HG03039 (cell line): ENCODE measurements at regions not wholly inside any gene's neighbourhood (a gene's known extent, or its start where the extent isn't known, plus 50 kb on each side); places are given as distances from the start of the nearest gene placed in this dataset.

Source experiments
- ATAC-seq: cut with Tn5 transposase; IDR thresholded peaks from one replicate; pipeline ENCODE4 v1.9.1; 2021; ENCODE audit warnings: mild to moderate bottlenecking, moderate library complexity; ENCODE audit not compliant: unreplicated experiment

DNA sequence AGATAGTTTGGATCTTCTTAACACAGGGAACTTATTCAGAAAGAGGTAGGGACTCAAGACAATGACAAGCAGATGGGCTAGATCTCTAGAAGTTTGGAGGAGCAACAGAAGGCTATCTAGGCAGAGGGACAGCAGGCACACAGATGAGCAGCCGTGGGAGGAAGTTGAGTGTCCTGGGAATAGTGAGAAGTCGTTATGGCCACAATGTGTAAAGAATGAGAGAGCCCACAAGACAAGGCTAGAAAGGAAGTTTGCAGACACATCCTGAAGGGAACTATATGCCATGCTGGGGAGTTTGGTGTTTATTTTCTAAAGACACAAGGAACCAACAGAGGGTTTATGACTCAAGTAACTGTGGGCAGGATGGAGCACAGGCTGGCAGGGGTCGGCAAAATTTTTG lies 160.6 kb downstream of the PALM2AKAP2 start:
- no peak for ATAC-seq

DNA sequence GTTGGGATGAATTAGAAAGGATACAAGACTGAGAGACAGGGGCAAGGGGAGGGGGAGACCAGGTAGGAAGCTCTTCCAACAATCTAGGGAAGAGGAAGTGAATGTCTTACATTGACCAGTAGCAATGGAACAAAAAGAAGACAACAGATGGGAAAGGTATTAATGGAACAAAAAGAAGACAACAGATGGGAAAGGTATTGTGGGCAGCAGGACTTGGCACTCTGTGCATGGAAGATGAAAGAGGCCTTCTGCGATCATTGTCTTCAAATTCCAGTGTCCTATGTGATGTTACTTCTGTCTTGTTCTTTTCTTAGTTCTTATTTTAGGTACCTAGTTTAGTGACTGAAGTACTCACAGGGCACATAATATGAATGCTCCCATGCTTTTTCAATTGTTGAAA lies 161.8 kb downstream of the PALM2AKAP2 start:
- no peak for ATAC-seq

DNA sequence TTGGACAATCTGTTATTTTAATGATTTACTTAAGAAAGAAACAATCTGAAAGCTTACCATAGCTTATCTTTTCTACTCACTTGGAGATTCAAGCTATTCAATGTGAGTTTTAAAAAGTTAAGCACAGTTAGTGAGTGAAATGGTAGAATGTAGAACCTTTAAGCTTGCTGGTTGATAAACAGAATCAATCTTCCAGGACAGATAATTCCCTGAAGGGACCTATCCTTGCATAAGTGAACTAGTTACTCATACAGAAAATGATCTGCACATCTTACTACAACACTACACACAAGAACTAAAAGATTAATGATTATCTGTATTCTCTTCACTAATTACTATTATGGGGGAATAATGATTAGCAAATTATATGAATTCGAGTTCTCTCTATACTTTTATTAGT lies 165.6 kb downstream of the PALM2AKAP2 start:
- ATAC-seq = no peak

DNA sequence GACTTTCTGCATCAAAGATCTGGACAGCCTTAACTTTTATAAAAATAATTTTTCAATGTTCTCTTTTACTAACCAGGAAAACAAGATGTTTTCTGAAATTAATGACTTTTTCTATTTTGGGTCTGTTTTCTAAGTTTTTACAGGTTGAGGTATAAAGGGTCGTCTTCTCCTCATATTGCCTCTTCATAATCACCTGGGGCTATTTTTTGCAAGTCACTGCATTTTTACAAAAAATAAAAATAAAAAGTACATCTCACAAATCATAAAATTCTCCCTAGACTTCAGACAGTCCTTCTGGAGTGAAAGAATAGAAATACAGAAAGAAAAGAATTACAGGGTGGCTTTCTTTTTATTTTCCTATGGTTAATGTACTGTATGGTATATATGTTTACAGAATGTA lies 168.5 kb downstream of the PALM2AKAP2 start:
- no peak for ATAC-seq

DNA sequence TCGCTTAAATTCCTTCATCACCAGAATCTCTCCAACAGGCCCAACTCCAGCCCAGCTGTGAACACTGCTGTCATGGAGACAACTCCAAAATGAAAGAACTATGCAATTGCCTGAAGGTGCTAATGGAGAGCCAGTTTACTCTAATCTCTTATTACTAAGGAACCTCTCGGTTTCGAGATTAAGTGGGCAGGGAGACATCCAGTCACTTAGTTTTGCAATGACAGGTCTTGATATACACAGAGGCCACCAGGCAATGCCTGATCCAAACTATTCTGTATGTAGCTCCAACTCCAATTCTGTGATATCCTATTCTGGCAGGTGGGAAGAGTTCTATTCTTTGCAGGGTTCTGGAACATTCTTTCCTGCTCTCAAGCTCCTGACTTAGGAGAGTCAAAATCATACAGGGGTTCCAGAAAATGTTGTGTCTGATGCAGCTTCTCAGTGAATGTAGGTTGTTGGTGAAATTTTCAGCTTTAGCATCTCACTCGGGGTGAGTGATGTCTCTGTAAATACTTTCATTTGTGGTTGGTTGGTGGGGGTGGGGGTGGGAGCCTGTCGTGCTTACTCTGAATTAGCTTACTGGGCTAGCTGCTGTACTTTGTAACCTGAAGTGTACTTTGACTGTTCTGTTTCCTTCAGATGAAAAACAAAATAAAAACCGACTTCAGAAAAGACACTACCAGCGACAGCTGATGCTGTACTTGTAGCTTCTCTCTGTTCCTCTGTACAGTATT lies 170.9 kb downstream of the PALM2AKAP2 start:
- ATAC-seq = peak; percentile 71

DNA sequence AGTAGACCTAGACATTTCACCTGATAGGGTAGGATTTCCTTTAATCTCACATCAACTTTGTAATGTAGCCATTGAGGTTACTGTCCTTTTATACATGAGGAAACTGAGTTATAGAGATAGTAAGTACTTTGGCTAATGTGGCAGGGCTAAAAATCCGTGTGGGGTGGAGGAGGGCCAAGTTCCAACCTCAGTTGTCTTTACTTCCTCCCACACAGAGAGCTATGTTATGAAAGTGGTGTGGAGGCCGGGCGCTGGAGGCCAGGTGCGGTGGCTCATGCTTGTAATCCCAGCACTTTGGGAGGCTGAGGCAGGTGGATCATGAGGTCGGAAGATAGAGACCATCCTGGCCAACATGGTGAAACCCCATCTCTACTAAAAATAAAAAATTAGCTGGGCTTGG lies 173.3 kb downstream of the PALM2AKAP2 start:
- ATAC-seq = no peak

DNA sequence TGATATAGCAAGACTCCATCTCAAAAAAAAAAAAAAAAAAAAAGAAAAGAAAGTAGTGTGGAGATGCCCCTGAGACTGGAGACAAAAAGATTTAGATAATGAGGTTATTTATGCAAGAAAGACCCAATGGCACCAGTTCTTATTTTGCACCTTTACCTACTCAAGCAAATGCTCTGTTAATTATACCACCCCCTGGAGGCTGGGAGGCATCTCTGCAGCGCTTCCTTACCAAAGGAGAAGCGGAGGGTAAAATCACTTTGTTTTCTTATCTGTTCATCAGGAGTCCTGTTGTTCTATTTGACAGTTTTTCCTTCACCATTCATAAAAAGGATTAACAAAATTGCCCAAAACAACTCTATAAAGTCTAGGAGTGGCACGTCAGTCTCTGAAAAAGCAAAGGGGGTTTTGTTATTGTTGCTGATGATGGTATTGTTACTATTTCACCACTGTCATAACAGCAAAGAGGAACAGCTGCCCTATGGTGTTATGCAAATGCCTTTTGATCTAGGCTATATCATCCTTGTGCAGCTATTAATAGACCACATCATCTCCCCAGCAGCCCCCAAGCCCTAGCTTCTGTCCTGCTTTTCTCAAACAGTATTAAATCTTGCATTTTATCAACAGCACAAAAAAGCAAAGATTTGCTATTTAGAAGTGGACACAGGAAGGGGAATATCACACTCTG lies 174.0 kb downstream of the PALM2AKAP2 start:
- ATAC-seq = no peak

DNA sequence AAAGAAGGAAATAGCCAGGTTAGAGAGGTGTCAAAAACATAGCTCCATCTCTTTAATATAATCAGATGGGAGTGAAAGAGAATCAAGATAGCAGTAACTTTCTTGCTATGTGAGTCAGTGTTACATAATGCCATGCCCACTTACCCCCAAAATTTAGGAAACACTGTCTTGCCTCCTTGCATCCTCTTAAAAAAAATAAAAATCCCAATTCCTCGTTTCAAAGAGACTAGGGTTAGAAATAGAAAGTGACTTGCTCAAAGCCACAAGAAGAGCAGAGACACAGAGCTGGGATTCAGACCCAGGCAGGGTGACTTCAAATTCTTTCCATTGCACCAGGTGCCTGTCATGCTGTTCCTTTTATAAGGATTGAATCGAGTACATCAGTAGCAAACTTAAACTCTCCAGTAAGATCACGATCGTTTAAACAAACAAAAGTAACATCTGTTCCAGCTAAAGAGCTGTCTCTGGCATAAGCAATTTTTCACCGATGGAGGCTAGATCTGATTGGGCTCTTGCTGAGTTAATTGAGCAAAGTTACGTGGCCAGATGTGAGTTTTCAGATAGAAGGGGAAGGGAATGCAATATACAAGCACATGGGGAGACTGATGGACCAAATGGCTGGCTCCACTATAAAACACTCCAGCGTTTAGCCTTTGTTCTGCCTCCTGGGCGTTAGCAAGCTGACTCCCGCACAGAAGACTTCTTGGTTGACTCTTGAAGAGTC lies 176.9 kb downstream of the PALM2AKAP2 start:
- no peak for ATAC-seq

DNA sequence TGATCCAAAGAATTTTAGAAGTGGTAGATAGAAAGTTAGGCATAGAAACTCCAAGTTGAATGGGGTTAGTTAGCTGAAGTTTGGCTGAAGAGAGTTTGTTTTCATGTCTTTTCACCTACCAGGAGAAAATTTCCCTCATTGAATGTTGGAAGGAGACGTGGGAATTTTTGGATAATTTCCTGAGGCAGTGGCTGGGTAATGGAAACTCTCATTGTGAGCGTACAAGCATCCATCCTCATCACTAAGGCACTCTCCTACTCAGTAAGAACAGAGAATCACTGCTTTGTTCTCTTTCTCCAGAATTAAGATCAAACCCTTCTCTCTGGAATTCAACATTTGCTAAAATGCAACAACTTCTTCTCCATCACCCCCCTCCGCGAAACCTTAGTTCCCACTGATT lies 179.7 kb downstream of the PALM2AKAP2 start:
- no peak for ATAC-seq

DNA sequence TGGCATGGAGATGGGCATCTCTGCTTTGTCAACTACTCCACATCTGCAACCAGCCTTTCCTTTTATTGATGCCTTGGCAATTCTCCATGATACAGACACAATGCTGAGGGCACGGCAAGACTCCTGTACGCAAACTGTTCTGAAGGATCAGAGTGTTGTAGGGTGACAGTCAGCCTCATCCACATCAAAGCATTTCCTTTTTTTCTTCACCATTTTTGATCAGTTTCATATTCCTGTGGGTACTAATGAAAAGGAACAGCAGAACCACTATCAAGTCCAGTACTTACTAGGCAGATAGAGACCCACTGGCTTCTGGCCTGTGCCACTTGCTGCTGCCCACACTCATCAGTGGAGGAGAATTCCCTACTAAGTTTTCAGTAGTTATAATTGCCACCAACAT lies 181.6 kb downstream of the PALM2AKAP2 start:
- no peak for ATAC-seq

DNA sequence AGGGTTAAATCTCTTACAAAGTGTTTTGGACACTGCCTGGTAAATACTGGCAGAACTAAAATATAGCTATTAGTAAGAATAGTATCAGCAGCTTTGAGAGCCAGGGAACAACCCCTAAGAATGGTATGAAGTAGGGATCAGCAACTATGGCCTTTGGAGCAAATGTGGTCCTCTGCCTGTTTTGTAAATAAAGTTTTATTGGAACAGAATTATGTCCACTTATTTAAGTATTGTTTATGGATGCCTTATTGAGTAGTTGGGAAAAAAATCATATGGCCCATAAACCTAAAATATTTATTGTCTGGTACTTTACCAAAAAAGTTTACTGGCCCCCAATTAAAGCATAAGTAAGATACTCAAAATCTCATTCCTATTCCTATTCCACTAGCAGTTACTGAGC lies 182.2 kb downstream of the PALM2AKAP2 start:
- no peak for ATAC-seq

DNA sequence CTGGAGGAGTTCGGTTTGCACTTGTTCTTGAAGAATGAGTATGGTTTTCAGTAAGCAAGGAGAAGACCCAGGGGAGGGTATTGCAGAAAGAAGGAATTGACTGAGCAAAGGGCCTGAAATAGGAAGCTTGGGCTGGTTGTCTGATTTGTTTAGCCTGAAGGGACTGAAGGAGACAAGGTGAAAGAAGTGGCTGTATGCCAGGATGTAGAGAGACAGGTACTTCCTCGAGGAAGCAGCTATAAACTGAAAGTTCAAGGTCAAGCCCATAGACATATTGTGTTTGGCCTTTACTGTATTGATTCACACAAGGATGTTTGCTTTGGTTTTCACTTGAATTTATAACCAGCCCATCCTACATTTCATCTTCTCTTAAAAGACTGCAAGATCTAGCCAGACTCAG lies 183.1 kb downstream of the PALM2AKAP2 start:
- no peak for ATAC-seq

DNA sequence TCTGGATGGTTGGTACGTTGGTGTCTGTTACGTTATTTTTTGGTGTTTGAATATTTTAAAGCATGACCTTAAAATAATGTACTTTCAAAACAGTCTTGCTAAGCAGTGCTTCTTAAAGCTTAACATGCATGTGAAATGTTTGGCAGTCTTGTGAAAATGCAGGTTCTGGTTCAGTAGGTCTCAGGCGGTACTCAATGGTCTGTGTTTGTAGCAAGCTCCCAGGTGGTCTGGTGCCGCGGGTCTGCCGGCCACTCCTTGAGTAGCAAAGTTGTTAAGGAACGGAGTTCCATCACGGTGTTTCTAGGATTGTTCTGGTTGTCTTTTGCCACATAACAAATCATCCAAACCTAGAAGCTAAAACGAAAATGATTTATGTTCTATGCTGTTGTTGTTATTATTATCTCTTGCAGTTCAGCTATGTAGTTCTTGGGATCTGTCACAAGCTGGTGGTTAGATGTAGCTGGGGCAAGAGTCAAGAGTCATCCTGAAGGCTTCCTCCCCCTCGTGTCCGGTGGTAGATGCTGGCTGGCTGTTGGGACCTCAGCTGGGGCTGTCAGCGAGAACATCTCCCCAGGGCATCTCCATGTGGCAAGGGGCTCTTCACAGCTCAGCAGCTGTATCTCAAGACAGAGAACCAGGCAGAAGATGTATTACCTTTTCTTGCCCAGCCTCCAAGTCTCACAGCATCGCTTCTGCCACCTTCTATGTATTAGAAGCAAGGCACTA lies 186.8 kb downstream of the PALM2AKAP2 start:
- ATAC-seq = no peak

DNA sequence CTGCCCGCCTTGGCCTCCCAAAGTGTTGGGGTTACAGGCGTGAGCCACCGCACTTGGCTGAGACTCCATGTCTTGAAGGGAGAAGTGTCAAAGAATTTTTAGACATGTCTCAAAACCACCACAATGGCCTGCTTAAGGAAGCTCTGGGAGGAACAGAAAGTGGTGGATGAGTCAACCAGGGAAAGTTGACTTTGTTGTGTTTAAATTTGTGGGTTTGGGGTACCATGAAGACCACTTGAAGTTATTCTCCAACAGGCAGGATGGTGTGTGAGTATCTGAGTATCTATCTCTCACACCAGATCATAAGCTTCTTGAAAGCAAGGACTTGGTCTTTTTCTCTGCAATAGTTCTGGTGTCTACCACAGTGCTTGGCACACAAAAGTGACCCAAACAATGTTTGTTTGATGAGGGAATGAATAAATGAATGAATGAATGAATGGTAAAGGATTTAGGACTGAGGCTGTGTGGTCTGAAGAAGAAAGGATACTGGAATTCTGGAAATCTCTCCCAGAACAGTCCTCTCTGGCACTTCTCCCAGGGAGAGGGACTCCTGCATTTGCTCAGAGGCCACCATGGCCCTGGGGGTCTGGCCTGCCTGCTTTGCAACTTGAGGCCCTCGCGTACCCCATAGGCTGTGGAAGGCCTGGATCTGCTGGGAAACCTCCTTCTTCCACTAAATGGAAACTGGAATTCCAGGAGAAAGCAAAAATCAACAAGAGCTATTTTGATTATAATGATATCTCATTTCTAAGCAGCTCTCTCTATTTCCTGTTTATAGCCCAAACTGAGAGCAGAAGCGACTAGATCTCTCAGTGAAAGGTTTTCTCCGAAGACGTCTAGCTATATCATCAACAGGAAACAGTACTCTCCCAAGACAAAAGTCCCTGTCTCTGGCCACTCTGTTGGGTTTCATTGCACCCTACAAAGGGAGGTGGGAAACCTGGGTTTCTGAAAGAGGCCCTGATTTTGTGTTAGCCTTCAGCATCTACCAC lies 187.9 kb downstream of the PALM2AKAP2 start:
- no peak for ATAC-seq

DNA sequence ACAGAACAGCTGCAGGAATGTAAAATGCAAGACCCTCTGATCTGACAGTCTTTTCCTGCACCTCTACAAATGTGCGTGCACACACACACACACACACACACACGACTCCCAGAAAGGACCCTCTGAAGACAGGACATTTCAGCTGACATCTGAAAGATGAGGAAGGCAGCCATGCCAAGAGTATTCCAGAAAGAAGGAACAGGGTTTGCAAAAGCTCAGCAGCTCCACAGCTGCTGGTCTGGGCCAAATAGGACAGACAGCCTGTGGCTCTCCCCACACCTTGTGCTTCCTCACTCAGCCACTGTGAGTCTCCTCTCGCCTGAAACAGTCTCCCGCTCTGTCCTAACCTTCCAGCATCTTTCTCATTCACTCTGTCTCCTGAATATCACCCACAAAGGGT lies 189.0 kb downstream of the PALM2AKAP2 start:
- ATAC-seq = no peak

DNA sequence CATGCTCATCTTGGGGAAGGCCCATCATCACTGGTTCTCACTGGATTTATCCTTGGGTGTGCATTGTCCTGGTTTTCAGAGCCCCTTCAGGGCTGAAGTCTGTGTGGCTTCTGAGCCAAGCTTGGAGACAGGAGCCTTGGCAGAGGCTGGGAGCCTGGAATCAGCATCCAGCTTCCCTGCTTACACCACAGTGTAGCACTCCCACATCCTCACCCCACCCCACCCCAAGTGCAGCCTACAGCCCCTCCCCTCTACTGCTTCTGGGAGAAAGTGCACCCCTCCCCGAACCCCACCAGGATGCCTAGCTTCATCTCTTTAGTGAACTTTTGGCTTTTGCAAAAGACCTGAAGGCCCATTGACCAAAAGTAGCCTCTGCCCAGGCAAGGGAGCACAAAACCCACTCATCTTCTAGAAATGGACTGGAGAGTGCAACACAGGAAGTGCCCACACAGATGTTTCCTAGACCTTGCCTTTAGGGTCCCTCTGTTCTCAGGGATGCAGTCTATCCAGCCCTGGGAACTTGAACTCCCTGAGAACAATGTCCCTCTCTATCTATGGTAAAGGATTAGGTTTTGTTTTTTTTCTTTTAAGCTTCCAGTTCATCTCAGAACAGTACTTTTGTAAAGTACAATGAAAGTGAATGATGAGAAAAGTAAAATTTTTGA lies 189.7 kb downstream of the PALM2AKAP2 start:
- ATAC-seq = no peak

DNA sequence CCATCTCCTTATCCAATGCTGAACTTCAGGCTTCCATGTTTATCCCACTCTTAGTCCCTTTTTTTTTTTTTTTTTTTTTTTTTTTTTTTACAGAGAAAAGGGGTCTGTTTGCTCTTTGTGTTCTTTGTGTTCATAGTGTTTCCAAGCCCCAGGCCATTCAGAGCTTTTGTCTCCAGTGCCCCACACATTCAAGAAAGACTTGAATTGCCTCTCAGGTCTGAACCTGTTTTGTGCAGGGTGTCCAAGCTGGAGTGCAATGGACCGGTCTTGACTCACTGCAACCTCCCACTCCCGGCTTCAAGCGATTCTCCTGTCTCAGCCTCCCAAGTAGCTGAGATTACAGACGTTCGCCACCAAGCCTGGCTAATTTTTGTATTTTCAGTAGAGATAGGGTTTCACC lies 191.2 kb downstream of the PALM2AKAP2 start:
- ATAC-seq = no peak

DNA sequence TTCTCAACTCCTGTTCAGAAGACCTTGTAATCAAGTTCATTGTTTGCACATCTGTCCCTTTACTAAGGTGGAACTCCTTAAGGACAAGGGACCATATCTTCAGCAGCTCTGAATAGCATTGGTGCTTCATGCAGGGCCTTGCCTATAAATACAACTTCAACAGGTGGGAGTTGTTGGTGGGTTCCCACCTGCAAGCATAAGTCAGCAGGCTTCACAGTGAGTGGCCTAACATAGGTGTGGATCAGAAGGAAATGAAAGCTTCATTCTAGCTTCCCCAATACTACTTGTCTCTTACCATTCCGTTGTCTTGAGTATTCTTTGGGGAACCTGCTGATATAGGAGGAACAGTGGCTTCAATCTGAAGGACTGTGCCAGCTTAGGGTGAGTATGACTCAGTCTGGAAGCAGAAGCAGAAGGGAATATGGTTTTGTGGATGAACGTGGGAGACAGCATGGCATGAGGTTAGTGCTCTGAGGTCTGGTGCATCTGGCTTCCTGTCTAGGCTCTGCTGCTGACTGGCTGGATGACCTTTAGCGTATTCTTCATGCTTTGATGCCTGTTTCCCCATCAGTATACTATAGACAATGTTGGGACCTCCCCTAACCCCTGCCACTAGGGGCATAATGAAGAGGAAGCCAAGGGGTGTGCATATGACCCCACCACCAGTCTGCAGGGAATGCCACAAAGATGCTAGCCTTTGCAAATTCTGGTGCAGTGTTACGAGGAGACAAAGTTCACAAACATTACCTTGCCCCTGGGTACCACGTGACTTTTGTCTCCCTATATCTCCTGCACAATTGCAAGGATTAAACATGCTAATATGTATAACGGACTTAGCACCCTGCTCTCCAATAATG lies 192.3 kb downstream of the PALM2AKAP2 start:
- peak; percentile 35 for ATAC-seq

DNA sequence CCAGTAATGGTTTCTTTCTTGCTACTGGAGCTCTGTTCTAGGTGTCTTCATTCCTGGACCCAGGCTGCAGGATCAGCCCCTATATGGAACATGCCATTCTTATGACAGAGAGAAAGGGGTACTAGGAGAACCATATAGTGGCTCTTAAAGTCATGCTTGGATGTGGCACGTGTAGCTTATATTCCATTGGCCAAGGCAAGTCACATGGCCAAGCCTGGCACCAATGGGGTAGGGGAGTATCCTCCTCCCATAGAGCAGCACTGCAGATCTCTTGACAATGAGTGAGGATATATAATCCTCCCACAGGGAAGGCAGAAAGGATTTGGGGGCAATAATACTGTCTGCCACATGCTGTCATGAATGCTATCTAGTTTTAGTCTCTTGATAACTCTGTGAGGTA lies 193.3 kb downstream of the PALM2AKAP2 start:
- ATAC-seq = no peak
